Prostate gland (tissue), 2 donors: ENCODE measurements at regions not wholly inside any gene's neighbourhood (a gene's known extent, or its start where the extent isn't known, plus 50 kb on each side); places are given as distances from the start of the nearest gene placed in this dataset.

Experiments
- CTCF ChIP-seq, 4 experiments: fragments of 200-600 bp in 2 of 4; fragments of 450-650 bp in 2 of 4; sonication (generic) in 2 of 4; IDR thresholded peaks; 1 replicate in 3 of 4; 2 replicates in 1 of 4; pipeline ENCODE4 v1.5.1; 2016 to 2019; ENCODE audit warnings: antibody characterized with exemption in 4 of 4, mild to moderate bottlenecking in 2 of 4, moderate library complexity in 2 of 4
- POLR2A ChIP-seq: fragments of 450-650 bp; IDR thresholded peaks from one replicate; pipeline ENCODE4 v1.6.1; 2016; ENCODE audit warnings: antibody characterized with exemption, mild to moderate bottlenecking

- TF ChIP-seq CTCF (IDR thresholded peaks at IDR 0.05) (no peak), POLR2A (no peak)
These were observed 1063.5 kb upstream of the TSPY4 start for GRCh38 chrY:8273807-8274206.
